ENCODE measurements at regions not wholly inside any gene's neighbourhood (a gene's known extent, or its start where the extent isn't known, plus 50 kb on each side); places are given as distances from the start of the nearest gene placed in this dataset.

GRCh38 chr6:164184410-164184809 is 769.9 kb downstream of the QKI start:
- Mint-ChIP-seq H3K4me3 (ENCODE audit: unreplicated experiment) (no peak overlapping the region), H3K36me3 (ENCODE audit: insufficient read depth, unreplicated experiment) (no peaks in the 10 kb centered on the region), H3K4me1 (ENCODE audit: low read depth, unreplicated experiment) (no peaks in the 10 kb centered on the region), H3K27ac (ENCODE audit: unreplicated experiment) (no peak overlapping the region), H3K27me3 (ENCODE audit: insufficient read depth, unreplicated experiment) (no peaks in the 10 kb centered on the region), H3K9me3 (ENCODE audit: unreplicated experiment) (no peaks in the 10 kb centered on the region)
- DNase-seq = no peak
- H3K4me3 ChIP-seq (ENCODE audit: low read depth, low read length) = no peak overlapping the region
- no peaks in the 10 kb centered on the region for H3K4me1 ChIP-seq
- intact Hi-C loops (cut with micrococcal nuclease; ENCODE audit: unreplicated experiment) = no loop called here
- no peaks in the 10 kb centered on the region for H3K36me3 ChIP-seq (ENCODE audit: control insufficient read depth, insufficient read depth, low read length)
- no peak for TF ChIP-seq CTCF (IDR thresholded peaks at IDR 0.05; ENCODE audit: insufficient read depth in 1 of 2, low read depth in 1 of 2, low read length in 1 of 2, severe bottlenecking in 1 of 2, unreplicated experiment in 1 of 2)
- POLR2A ChIA-PET = no interaction called here
- H3K9me3 ChIP-seq = no peaks in the 10 kb centered on the region
- H3K27me3 ChIP-seq (replicated peaks; ENCODE audit: control insufficient read depth, insufficient read depth, low read length) = no peaks in the 10 kb centered on the region
- no TSS peak for BruUV-seq (replicated peaks)
- CTCF ChIA-PET = no interaction called here

GRCh38 chr6:164183556-164184123 is 769.1 kb downstream of the QKI start:
- Histone ChIP-seq H3K4me1 (no peaks in the 10 kb centered on the region), H3K27me3 (replicated peaks; ENCODE audit: control insufficient read depth, insufficient read depth, low read length) (no peaks in the 10 kb centered on the region), H3K36me3 (ENCODE audit: control insufficient read depth, insufficient read depth, low read length) (no peaks in the 10 kb centered on the region), H3K4me3 (ENCODE audit: low read depth, low read length) (no peak overlapping the region), H3K9me3 (no peaks in the 10 kb centered on the region)
- intact Hi-C loops (cut with micrococcal nuclease; ENCODE audit: unreplicated experiment) = no loop called here
- no peak for TF ChIP-seq CTCF (IDR thresholded peaks at IDR 0.05; ENCODE audit: insufficient read depth in 1 of 2, low read depth in 1 of 2, low read length in 1 of 2, severe bottlenecking in 1 of 2, unreplicated experiment in 1 of 2)
- BruUV-seq (replicated peaks) = no TSS peak
- H3K9me3 Mint-ChIP-seq (ENCODE audit: unreplicated experiment) = no peaks in the 10 kb centered on the region
- ChIA-PET POLR2A (interaction anchor here (0.6 kb wide), 1 partner anchor 817 kb away, joined by 9 read pairs; no protein-coding TSS in a partner anchor), CTCF (no interaction called here)
- H3K36me3 Mint-ChIP-seq (ENCODE audit: insufficient read depth, unreplicated experiment) = no peaks in the 10 kb centered on the region
- no peak for DNase-seq
- no peak overlapping the region for H3K4me3 Mint-ChIP-seq (ENCODE audit: unreplicated experiment)
- no peaks in the 10 kb centered on the region for H3K27me3 Mint-ChIP-seq (ENCODE audit: insufficient read depth, unreplicated experiment)
- no peaks in the 10 kb centered on the region for H3K4me1 Mint-ChIP-seq (ENCODE audit: low read depth, unreplicated experiment)
- H3K27ac Mint-ChIP-seq (ENCODE audit: unreplicated experiment) = no peak overlapping the region

- ChIA-PET CTCF (no interaction called here), POLR2A (no interaction called here)
- no peak overlapping the region for H3K4me3 ChIP-seq (ENCODE audit: low read depth, low read length)
- peaks cover 2% of the 10 kb centered on the region for H3K27me3 Mint-ChIP-seq (ENCODE audit: insufficient read depth, unreplicated experiment)
- H3K36me3 ChIP-seq (ENCODE audit: control insufficient read depth, insufficient read depth, low read length) = no peaks in the 10 kb centered on the region
- no peak for TF ChIP-seq CTCF (IDR thresholded peaks at IDR 0.05; ENCODE audit: insufficient read depth in 1 of 2, low read depth in 1 of 2, low read length in 1 of 2, severe bottlenecking in 1 of 2, unreplicated experiment in 1 of 2)
- no peaks in the 10 kb centered on the region for H3K9me3 ChIP-seq
- H3K27me3 ChIP-seq (replicated peaks; ENCODE audit: control insufficient read depth, insufficient read depth, low read length) = no peaks in the 10 kb centered on the region
- no peaks in the 10 kb centered on the region for H3K4me1 ChIP-seq
- H3K4me1 Mint-ChIP-seq (ENCODE audit: low read depth, unreplicated experiment) = no peaks in the 10 kb centered on the region
- no peaks in the 10 kb centered on the region for H3K36me3 Mint-ChIP-seq (ENCODE audit: insufficient read depth, unreplicated experiment)
- intact Hi-C loops (cut with micrococcal nuclease; ENCODE audit: unreplicated experiment) = no loop called here
- BruUV-seq (replicated peaks) = no TSS peak
- no peak overlapping the region for H3K27ac Mint-ChIP-seq (ENCODE audit: unreplicated experiment)
- no peak overlapping the region for H3K4me3 Mint-ChIP-seq (ENCODE audit: unreplicated experiment)
- DNase-seq = no peak
- no peaks in the 10 kb centered on the region for H3K9me3 Mint-ChIP-seq (ENCODE audit: unreplicated experiment)
Measured at GRCh38 chr6:164178679-164179332, 764.3 kb downstream of the QKI start.

Measured in Caco-2 (cell line).